ENCODE measurements at regions not wholly inside any gene's neighbourhood (a gene's known extent, or its start where the extent isn't known, plus 50 kb on each side); places are given as distances from the start of the nearest gene placed in this dataset.

GRCh38 chr19:28544451-28545261 lies 668.3 kb downstream of the UQCRFS1 start:
- Histone ChIP-seq H3K4me3 (ENCODE audit: low read depth, low read length, poor library complexity, severe bottlenecking) (no peak overlapping the region), H3K36me3 (ENCODE audit: insufficient read depth, low read length, poor library complexity, severe bottlenecking) (no peaks in the 10 kb centered on the region), H3K9me3 (ENCODE audit: low read depth, low read length, poor library complexity, severe bottlenecking) (peaks cover 23% of the 10 kb centered on the region), H3K4me1 (ENCODE audit: insufficient read depth, low read length, poor library complexity, severe bottlenecking) (no peaks in the 10 kb centered on the region), H3K27me3 (replicated peaks; ENCODE audit: insufficient read depth, low read depth, low read length, poor library complexity) (no peaks in the 10 kb centered on the region), H3K27ac (ENCODE audit: low read depth, low read length, poor library complexity, severe bottlenecking) (no peak overlapping the region)
- no peak for TF ChIP-seq EZH2 (IDR thresholded peaks at IDR 0.05; ENCODE audit: borderline replicate concordance, low read depth, low read length, poor library complexity, severe bottlenecking)
- no peak for TF ChIP-seq CTCF (conservative IDR thresholded peaks at IDR 0.05; ENCODE audit: low read depth, low read length)
- intact Hi-C loops (cut with micrococcal nuclease; ENCODE audit: unreplicated experiment) = no loop called here
- ChIA-PET POLR2A (ENCODE audit: low non-redundant PET) (no interaction called here), CTCF (no interaction called here)
- BruUV-seq (replicated peaks) = no TSS peak
- DNase-seq (ENCODE audit: low spot score) = no peak

- no peak for DNase-seq (ENCODE audit: low spot score)
- intact Hi-C loops (cut with micrococcal nuclease; ENCODE audit: unreplicated experiment) = no loop called here
- H3K9me3 ChIP-seq (ENCODE audit: low read depth, low read length, poor library complexity, severe bottlenecking) = peaks cover 22% of the 10 kb centered on the region
- no peak overlapping the region for H3K27ac ChIP-seq (ENCODE audit: low read depth, low read length, poor library complexity, severe bottlenecking)
- POLR2A ChIA-PET (ENCODE audit: low non-redundant PET) = no interaction called here
- no TSS peak for BruUV-seq (replicated peaks)
- CTCF ChIA-PET = no interaction called here
- no peaks in the 10 kb centered on the region for H3K4me1 ChIP-seq (ENCODE audit: insufficient read depth, low read length, poor library complexity, severe bottlenecking)
- no peaks in the 10 kb centered on the region for H3K36me3 ChIP-seq (ENCODE audit: insufficient read depth, low read length, poor library complexity, severe bottlenecking)
- no peak overlapping the region for H3K4me3 ChIP-seq (ENCODE audit: low read depth, low read length, poor library complexity, severe bottlenecking)
- TF ChIP-seq EZH2 (IDR thresholded peaks at IDR 0.05; ENCODE audit: borderline replicate concordance, low read depth, low read length, poor library complexity, severe bottlenecking) (no peak), CTCF (conservative IDR thresholded peaks at IDR 0.05; ENCODE audit: low read depth, low read length) (no peak)
- H3K27me3 ChIP-seq (replicated peaks; ENCODE audit: insufficient read depth, low read depth, low read length, poor library complexity) = no peaks in the 10 kb centered on the region
Observed at GRCh38 chr19:28543244-28543776, 669.6 kb downstream of the UQCRFS1 start.

GRCh38 chr19:28542394-28543243 lies 670.3 kb downstream of the UQCRFS1 start:
- TF ChIP-seq CTCF (conservative IDR thresholded peaks at IDR 0.05; ENCODE audit: low read depth, low read length) (no peak), EZH2 (IDR thresholded peaks at IDR 0.05; ENCODE audit: borderline replicate concordance, low read depth, low read length, poor library complexity, severe bottlenecking) (no peak)
- H3K4me1 ChIP-seq (ENCODE audit: insufficient read depth, low read length, poor library complexity, severe bottlenecking) = no peaks in the 10 kb centered on the region
- CTCF ChIA-PET = no interaction called here

More at GRCh38 chr19:28542394-28543243, 670.3 kb downstream of the UQCRFS1 start:
- no peaks in the 10 kb centered on the region for H3K27me3 ChIP-seq (replicated peaks; ENCODE audit: insufficient read depth, low read depth, low read length, poor library complexity)
- intact Hi-C loops (cut with micrococcal nuclease; ENCODE audit: unreplicated experiment) = no loop called here
- POLR2A ChIA-PET (ENCODE audit: low non-redundant PET) = no interaction called here
- H3K4me3 ChIP-seq (ENCODE audit: low read depth, low read length, poor library complexity, severe bottlenecking) = no peak overlapping the region
- H3K9me3 ChIP-seq (ENCODE audit: low read depth, low read length, poor library complexity, severe bottlenecking) = peaks cover 29% of the 10 kb centered on the region
- H3K27ac ChIP-seq (ENCODE audit: low read depth, low read length, poor library complexity, severe bottlenecking) = no peak overlapping the region
- no peak for DNase-seq (ENCODE audit: low spot score)
- BruUV-seq (replicated peaks) = no TSS peak
- H3K36me3 ChIP-seq (ENCODE audit: insufficient read depth, low read length, poor library complexity, severe bottlenecking) = no peaks in the 10 kb centered on the region
